ENCODE measurements at regions not wholly inside any gene's neighbourhood (a gene's known extent, or its start where the extent isn't known, plus 50 kb on each side); places are given as distances from the start of the nearest gene placed in this dataset.

- TF ChIP-seq CTCF (conservative IDR thresholded peaks at IDR 0.05): no peak
- TF ChIP-seq ZFX (IDR thresholded peaks at IDR 0.05): no peak
- no peak overlapping the region for H3K27ac ChIP-seq
Measured at GRCh38 chr14:47988175-47988574, 312.8 kb upstream of the MDGA2 start.

GRCh38 chr14:47978871-47979270 lies 303.5 kb upstream of the MDGA2 start:
- TF ChIP-seq CTCF (conservative IDR thresholded peaks at IDR 0.05) (no peak), ZFX (IDR thresholded peaks at IDR 0.05) (no peak)
- no peak overlapping the region for H3K27ac ChIP-seq

GRCh38 chr14:47976139-47976538 lies 300.7 kb upstream of the MDGA2 start:
- no peak overlapping the region for H3K27ac ChIP-seq
- TF ChIP-seq ZFX (IDR thresholded peaks at IDR 0.05) (no peak), CTCF (conservative IDR thresholded peaks at IDR 0.05) (no peak)

GRCh38 chr14:47966076-47966810 lies 290.8 kb upstream of the MDGA2 start:
- H3K27ac ChIP-seq: no peak overlapping the region

GRCh38 chr14:47961634-47962033 lies 286.2 kb upstream of the MDGA2 start:
- TF ChIP-seq ZFX (IDR thresholded peaks at IDR 0.05) (no peak), CTCF (conservative IDR thresholded peaks at IDR 0.05) (no peak)
- H3K27ac ChIP-seq: no peak overlapping the region

More at GRCh38 chr14:47966076-47966810, 290.8 kb upstream of the MDGA2 start:
- no peak for TF ChIP-seq ZFX (IDR thresholded peaks at IDR 0.05)
- no peak for TF ChIP-seq CTCF (conservative IDR thresholded peaks at IDR 0.05)

- no peak overlapping the region for H3K27ac ChIP-seq
- no peak for TF ChIP-seq ZFX (IDR thresholded peaks at IDR 0.05)
- no peak for TF ChIP-seq CTCF (conservative IDR thresholded peaks at IDR 0.05)
Measured at GRCh38 chr14:47959740-47960139, 284.3 kb upstream of the MDGA2 start.

GRCh38 chr14:47949006-47949405 lies 273.6 kb upstream of the MDGA2 start:
- H3K27ac ChIP-seq: no peak overlapping the region
- no peak for TF ChIP-seq ZFX (IDR thresholded peaks at IDR 0.05)
- TF ChIP-seq CTCF (conservative IDR thresholded peaks at IDR 0.05): no peak

Data from C4-2B (cell line).